ENCODE measurements at regions not wholly inside any gene's neighbourhood (a gene's known extent, or its start where the extent isn't known, plus 50 kb on each side); places are given as distances from the start of the nearest gene placed in this dataset.

GRCh38 chr9:19885608-19886007 lies 96.8 kb upstream of the SLC24A2 start:
- TF ChIP-seq CTCF (IDR thresholded peaks at IDR 0.05; ENCODE audit: insufficient read depth, low read depth, low read length), result no peak
- TF ChIP-seq EZH2 (IDR thresholded peaks at IDR 0.05; ENCODE audit: insufficient read depth, low read length), result no peak

Data from astrocyte (in vitro differentiated cells and primary cell).